GM18868 (cell line): ENCODE measurements at regions not wholly inside any gene's neighbourhood (a gene's known extent, or its start where the extent isn't known, plus 50 kb on each side); places are given as distances from the start of the nearest gene placed in this dataset.
"Not testable (repeated sequence)": the region's sequence is repeated elsewhere in the genome, so short reads cannot be mapped to it uniquely, and the experiment has no call there.

Experiments
- ATAC-seq: cut with Tn5 transposase; IDR thresholded peaks from one replicate; pipeline ENCODE4 v1.9.1; 2021; ENCODE audit warnings: mild to moderate bottlenecking, moderate library complexity; ENCODE audit not compliant: unreplicated experiment

DNA sequence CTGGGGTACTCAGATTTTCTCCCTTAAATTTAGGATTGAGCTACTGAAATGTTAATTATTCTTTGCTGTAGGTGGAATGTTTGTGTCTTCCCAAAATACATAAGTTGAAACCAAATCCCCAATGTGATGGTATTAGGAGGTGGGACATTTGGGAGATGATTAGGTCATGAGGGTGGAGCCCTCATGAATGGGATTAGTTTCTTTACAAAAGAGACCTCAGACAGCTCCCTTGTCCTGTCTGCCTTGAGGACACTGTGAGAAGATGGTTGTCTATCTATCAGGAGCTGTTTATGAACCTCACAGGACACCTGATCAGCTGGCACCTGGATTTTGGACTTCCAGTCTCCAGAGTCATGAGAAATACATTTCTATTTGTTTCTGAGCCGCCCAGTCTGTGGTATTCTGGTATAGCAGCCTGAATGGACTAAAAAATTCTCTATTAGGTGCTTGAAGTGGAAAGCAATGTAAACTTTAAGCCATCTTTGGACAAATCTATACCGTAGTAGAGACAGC lies 99.2 kb upstream of the UXS1 start:
- no peak for ATAC-seq

DNA sequence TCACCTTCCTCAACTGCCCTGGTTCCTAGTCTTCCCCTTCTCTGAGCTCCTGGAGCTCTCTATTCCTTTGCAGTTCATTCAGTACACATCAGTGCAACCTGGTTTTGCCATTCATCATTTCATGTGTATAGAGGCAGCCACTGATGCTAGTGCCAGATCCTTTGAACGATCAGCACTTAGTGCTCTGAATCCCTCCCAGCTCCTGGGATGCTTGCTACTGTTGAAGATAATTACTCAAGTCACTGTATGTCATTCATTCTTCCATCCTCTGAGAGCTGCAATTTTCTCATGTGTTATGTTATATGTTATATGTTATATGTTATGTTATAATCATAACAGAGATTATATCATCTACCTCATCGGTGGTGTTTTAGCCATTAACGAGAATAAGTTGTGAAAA lies 98.5 kb upstream of the UXS1 start:
- no peak for ATAC-seq

DNA sequence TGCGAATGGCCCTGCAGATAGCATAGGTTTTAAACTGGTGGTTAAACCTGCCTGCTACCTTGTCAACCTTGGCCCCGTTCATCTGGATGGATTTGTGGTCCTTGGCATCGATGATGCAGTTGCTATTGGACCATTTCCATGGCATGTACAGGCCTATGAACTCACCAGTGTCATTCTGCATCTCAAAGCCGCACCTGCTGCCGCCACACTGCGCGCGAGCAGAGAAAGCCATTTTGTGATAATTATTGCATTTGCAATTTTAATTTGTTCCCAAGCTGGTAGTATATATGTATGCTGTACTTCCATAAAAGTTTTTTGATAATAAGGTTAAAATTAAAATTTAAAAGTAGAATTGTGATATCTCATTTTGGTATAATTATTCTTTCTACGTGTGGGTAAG lies 94.8 kb upstream of the UXS1 start:
- no peak for ATAC-seq

DNA sequence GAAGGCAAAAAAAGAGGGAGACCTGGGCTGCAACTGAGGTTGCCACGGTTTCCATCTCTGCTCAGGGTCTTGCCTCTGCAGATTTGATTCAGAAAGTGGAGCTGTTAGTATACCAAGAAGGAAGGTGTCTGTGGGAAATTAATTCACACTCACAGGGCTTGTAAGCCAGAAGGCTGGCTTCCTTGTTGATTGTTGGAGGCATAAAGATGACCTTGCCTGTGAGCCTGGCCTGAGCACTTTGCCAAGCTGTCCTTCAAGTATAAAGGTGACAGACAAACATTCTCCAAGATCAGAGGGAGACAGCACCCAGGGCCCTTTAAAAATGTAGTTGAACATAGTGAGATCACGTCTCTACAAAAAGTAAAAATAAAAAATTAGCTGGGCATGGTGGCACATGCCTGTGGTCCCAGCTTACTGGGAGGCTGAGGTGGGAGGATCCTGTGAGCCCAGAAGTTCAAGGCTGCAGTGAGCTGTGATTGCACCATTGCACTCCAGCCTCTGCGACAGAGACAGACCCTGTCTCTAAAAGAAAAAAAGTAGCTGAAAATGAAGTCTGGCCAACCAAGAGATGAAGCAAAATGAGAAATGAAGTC lies 91.2 kb upstream of the UXS1 start:
- ATAC-seq, result no peak

DNA sequence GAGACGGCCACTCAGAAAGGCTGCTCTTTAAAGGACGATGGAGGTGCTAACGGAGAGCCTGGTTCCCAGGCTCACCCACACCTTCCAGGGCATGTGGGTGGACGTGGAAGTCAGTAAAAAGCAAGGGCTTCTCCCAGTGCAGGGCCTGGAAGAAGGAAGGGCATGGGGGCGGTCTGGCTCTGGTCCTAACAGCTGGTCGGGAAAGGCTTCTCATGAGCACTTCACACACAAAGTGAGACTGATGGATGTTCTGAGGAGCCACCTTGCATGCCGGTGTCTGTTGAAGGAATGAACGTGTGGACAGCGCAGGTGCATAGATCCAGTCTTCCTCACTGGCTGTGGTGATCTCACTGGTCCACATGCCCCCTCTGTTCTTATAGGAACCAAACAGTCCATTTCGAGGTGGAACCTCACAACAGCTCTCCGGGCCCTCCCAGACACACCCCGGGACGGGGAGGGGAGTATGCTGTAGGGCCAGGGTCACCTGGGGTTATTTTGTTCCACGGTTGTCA lies 90.6 kb upstream of the UXS1 start:
- no peak for ATAC-seq

DNA sequence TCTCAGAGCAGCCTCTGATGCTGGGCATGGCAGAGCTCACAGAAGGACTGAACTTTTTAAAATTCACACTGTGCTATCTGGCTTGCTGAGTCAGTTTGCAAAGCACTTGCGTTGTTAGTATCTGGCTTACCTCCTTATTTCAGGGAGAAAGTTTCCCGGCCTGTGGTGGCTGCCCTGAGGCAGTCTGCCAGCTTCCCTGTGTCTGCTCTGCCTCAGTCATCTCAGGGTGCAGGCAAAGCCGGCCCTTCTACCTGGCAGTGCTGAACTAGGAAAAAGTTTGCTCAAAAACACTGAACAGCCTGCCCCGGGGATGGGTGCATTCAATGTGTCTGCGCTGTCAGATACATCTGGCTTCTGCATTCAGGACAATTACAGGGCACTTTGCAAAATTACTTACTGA lies 90.2 kb upstream of the UXS1 start:
- ATAC-seq, result no peak

DNA sequence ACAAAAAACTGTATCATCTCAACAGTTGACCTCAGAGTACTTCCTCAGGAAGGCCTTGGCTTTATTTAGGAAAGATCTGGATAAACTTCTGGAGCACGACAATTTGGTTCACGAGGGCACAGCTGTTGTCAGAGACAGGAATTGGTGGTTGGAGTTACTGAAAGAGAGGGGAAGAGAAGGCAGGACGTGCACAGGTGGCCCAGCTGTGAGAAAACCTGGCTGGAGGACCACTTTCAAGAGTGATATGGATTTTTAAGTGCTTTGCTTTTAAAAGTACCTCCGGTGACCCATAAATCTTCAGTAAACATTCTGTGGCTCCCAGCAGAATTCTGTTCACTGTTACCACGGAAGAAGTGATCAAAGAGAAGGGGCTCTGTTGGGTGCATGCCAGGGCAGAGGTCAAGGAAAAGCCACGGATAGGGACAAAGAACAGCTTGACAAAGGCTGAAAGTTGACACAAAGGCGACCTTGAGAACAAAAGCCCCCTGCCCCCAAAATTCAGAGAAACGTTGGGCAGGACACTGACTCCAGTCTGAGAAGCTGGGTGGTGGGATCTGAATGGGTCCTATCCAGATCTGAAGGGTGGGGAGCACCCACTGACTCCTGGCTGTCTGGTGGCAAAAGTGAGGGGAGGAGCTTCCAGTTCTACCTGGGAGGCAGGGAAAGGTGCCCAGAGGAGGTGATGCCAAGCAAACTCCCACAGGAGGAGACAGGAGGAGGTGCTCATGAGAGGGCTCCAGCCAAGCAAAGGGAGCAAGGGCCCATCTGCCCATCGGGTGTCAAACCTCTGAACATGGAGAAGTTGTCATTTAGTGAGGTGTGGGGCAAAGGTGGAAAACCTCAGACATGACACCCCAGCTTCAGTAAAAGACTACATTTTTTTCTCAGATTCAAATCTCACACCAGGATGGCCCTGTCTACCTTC lies 89.4 kb upstream of the UXS1 start:
- ATAC-seq, result not testable (repeated sequence)

DNA sequence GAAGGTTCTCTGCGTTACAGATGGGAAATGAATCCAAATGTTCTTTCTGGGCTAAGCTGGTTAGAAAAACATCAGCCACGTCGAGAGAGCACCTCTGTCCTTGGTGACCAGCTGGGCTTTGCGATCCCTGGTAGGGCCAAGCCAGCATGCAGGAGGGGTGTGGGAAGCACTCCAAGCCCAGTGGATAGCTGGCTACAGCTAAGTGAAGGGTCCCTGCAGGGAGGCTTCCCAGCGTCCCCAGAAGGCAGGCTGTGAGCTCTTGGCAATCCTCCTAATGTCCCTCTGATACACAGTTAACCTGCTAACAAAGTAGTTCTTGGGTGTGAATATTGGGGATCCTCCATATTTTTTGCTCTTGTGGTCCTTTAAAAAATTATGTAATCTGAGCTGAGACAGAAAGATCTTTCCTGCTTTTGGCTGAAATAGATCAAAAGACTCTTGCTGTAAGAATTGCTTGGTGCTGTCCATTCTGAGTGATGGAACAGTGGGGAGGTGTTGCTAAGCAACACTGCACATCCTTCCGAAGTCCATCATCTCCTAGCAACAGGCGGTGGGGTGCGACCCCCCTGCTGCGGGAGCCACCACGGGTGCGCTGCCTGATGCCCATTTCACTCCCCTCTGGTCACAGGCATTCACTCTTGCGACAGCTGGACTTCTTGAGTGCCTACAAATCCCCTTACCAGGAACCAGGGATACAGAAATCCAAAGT lies 88.5 kb upstream of the UXS1 start:
- ATAC-seq, result no peak

DNA sequence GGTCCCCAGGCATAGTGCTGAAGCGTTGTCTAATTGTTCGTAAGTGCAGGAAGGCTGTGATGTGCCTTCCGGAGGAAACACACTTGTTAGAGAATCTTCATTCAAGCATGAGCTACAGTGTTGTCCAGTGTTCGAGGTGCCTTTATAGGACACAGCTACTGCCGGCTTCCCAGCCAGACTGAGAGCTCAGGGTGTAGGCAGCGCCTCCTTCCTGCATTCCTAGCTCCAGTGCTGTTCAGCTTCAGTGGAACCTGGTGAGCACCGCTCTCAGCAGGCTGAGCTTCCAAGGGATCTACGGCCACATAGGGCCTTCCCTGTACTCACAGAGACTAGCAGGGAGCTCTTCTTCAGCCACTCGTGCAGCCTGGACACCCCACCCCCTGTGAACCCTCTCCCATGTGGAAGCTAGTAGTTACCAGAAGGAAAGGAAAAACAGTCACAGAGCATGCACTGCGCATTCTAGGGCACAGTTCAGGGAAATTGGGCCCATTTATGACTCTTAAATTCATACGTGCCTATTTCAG lies 87.9 kb upstream of the UXS1 start:
- ATAC-seq, result not testable (repeated sequence)

DNA sequence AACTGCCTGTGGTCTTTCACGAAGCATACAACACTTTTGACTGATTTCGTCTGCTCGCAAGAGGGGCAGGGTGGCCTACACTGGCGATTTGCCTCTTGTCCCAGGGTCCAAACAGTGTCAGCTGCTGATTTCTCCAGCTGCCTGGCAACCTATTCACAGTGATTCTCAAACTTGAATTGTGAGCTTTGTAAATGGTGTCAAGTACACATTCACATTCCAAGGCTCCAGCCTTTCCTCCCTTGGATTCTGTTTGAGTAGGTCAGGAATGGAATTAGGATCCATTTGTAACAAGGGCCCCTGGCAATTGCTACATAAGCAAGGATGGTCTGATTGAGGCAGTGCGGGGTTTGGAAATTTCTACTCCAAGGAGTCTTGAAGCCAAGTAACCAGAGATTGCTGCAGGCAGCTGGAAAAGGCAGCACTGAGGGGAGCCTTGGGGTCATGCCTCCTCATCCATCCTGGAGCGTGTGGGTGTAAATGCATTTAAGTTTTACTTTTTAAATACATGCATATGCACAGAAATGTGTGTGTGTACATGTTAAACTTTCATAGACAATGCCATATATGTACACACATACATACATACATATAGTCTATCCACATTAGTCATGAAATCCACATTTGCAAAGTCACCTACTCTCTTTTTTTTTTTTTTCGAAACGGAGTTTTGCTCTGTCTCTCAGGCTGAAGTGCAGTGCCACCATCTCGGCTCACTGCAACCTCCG lies 86.8 kb upstream of the UXS1 start:
- no peak for ATAC-seq

DNA sequence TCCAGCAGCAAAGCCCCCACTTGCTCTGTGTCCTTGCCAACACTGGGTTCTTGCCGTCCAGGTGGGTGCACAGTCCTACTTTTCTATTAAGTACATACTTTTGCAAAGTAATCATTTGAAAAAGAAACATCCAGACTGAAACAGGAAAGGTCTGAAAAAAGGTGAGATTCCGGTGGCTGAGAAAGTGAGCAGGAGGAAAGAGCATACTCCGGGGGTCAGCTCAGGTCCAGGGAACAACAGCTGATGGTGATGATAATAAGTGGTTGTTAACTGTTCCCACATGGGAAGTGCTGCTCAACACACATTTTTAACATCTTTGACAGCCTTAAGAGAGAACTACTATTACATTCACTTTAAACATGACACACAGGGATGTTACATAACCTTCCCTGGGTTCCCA lies 86.1 kb upstream of the UXS1 start:
- no peak for ATAC-seq

DNA sequence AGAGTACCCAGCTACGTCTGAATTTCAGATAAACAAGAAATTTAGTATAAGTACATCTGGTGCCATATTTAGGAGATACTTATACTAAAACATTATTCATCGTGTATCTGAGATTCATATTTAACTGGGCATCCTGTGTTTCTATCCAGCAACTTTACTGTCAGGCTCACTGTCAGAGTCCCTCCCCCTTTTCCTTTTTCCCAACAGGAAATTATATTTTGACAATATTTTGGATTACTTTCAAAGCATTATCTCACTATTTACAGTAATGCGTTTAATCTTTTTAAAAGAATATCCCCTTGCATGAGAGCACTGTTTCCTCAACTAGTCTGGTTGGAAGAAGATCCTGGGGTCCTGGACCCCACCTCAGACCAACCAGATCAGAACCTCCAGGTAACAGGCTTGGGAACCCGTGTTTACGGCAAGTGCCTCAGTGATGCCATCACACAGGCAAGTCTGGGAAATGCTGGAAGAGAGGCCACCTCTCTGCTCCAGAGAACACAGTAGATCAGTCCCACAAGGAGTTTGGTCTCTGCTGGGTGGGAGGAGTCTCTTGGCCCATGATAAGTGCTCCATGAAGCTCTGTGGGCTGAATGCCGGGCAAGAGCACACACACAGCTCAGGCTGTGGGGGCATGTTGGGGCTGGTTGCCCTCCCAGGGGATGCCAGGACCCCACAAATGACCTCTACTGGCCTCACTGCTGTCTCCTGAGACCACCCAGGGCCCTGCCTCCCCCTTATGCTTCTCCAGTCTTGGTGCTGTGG lies 84.2 kb upstream of the UXS1 start:
- ATAC-seq, result no peak

DNA sequence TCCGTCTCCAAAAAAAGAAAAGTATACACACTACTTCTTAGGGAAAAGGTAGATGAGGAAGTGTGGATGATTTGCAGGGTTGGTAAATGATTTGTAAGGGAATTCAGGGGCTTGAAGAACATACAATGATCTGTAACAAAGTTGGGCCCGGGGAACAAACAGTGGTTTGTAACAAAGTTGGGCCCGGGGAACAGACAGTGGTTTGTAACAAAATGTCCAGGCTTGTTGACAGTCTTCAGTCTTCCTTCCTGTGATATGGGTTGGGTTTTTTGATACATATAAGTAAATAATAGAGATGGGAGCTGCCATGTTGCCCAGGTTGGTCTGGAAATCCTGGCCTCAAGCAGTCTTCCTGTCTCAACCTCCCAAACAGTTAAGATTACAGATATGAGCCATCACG lies 83.3 kb upstream of the UXS1 start:
- no peak for ATAC-seq

DNA sequence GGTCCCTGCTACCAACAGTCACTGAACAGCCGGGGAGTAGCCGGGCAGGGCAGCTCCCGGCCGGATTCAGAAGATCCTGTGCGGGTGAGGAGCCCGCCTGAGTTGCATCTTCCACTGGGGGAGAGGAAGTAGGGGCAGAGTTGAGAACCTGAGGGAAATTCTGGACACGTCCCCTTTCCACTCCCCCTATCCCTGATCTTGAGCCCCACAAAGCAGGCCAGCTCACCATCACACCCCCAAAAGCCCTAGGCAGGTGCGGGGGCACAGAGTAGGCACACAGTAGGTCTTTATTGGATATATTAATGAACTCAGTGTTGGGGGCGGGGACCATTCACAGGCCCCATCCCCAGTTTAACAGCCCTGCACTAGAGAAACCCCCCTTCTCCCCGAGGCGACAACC lies 81.9 kb upstream of the UXS1 start:
- no peak for ATAC-seq

DNA sequence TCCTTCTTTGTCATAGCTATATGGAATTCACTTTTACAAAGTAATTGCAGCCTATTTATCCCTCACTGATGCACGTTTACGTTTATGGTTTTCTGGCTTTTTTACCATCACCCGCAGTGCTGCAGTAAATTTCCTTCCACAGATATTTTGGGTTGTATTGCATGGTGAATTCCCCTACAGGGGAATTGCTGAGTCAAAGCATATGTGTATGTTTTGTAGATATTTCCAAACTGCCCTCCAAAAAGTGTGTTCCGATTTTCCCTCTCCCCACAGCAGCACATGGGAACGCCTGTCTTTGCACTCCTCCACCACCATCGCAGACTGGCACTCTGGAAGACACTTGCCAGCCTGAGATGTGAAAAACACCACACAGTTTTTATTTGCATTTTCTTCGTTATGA lies 80.6 kb upstream of the UXS1 start:
- no peak for ATAC-seq

DNA sequence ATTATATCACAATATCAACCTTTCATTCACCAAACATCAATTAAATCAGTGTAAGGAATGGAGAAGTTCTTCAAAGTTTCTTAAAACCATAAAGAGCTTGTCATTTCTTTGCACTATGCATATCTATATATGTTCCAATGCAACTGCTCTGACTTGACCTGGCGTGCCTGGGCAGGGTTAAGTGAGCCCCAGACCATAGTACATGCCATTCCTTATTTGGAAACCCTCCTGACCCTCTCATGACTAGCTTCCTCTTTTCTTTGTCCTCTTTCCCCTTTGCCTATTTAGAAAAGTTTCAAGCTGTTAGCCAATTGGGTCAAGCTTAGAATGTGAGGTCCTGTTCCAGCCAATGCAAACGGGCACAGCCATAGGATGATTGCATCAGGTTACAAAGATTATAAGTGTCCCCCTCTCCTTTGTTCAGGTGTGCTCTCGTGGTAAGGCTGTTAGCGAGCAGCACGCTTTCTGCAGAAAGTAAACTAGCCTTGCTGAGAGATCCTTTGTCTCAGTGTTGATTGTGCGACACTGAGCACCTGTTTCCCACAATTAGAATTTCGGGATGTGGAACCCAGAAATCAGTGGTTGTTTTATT lies 78.2 kb upstream of the UXS1 start:
- ATAC-seq, result no peak

DNA sequence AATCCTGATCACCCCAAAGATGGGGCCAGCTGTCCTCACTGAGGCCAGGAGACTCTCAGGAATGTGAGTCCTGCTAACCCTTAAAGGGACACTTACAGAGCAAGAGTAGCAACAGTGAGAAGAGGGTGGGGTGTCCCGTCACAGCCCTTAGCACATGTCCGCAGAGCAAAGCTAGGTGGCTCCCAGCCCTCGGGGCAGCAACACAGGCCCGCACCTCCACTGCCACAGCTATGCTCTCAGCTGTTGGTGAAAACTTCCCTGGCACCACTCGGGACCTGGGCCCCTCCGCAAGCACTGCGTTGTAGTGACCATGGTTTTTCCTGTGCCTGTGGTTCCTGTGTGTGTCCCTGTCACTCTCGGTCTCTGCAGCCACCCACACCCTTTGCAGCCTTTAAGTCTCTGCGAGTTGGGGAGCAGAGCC lies 76.4 kb upstream of the UXS1 start:
- ATAC-seq, result no peak

DNA sequence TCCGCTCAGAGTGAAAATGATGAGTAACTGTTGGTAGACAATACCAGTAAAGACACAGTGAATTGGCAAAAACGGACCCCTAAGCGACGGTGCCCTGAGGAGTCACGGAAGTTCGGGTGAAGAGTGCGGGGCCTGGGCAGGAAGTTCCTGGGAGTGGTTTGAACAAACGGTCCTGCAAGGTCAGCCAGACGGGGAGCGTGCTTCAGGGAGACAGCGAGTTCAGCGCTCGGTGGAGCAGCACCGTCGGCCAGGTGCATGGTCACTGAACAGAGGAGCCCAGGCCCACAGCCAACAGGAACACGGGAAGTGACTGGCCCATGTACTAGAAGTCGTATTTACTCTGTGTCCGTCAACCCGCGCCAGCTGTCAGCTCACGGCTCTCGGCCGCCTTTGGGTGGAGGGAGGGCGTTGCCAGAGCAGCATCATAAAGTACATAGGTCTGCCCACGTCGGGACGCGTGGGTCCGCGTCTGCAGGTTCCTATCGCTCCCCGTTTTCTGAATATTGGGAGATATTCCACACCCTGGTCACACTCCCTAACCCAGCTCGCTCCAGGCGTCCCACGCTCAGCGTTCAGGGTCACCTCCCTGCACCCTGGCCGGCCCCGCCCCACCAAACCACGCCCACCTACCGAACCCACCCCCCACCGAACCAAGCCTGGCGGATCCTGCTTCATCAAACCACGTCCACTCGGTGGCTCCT lies 75.6 kb upstream of the UXS1 start:
- ATAC-seq, result no peak

DNA sequence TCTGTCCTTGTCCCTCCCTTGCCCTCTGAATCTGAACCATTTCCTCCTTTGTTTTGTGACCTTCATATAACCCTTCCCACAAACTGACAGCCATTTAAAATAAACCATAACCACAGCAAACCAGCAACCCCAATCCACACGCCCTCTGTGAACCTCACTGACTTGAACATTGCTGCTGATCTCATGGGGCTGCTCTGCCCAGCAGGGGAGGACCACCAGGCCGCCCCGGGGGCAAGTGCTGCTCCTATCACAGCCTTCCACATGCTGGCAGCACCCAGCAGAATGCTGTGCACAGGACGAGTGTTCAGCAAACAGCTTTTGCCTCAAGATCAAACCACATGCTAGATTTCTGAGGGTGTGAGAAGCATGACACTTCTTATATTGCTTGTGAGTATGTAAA lies 73.9 kb upstream of the UXS1 start:
- no peak for ATAC-seq
